Osteocyte (in vitro differentiated cells): ENCODE measurements at regions not wholly inside any gene's neighbourhood (a gene's known extent, or its start where the extent isn't known, plus 50 kb on each side); places are given as distances from the start of the nearest gene placed in this dataset.
"Not testable (repeated sequence)": the region's sequence is repeated elsewhere in the genome, so short reads cannot be mapped to it uniquely, and the experiment has no call there.

ENCODE experiments used
- DNase-seq: peaks from one replicate; pipeline ENCODE4 v3.0.0; 2021; ENCODE audit warnings: mixed read lengths; ENCODE audit not compliant: unreplicated experiment; ENCODE audit errors: extremely low spot score
- H3K27ac Mint-ChIP-seq: one replicate; pipeline ENCODE4 v1.8.0; 2021; ENCODE audit warnings: mild to moderate bottlenecking, mixed read lengths; ENCODE audit not compliant: unreplicated experiment
- H3K27me3 Mint-ChIP-seq: one replicate; pipeline ENCODE4 v1.8.0; 2021; ENCODE audit warnings: mixed read lengths; ENCODE audit not compliant: unreplicated experiment
- H3K36me3 Mint-ChIP-seq: one replicate; pipeline ENCODE4 v1.8.0; 2021; ENCODE audit warnings: mixed read lengths; ENCODE audit not compliant: unreplicated experiment
- H3K4me1 Mint-ChIP-seq: one replicate; pipeline ENCODE4 v1.8.0; 2021; ENCODE audit warnings: mixed read lengths; ENCODE audit not compliant: unreplicated experiment
- H3K4me3 Mint-ChIP-seq: one replicate; pipeline ENCODE4 v1.8.0; 2021; ENCODE audit warnings: mild to moderate bottlenecking, moderate library complexity, mixed read lengths; ENCODE audit not compliant: unreplicated experiment
- H3K9me3 Mint-ChIP-seq: one replicate; pipeline ENCODE4 v1.8.0; 2021; ENCODE audit warnings: mixed read lengths; ENCODE audit not compliant: unreplicated experiment
- TF ChIP-seq, protein P1 (sequence below): fragments of 200-600 bp; sonication (generic); IDR thresholded peaks from 2 replicates; pipeline ENCODE4 v1.5.0; 2021; ENCODE audit warnings: antibody characterized with exemption, mild to moderate bottlenecking, moderate library complexity

DNA sequence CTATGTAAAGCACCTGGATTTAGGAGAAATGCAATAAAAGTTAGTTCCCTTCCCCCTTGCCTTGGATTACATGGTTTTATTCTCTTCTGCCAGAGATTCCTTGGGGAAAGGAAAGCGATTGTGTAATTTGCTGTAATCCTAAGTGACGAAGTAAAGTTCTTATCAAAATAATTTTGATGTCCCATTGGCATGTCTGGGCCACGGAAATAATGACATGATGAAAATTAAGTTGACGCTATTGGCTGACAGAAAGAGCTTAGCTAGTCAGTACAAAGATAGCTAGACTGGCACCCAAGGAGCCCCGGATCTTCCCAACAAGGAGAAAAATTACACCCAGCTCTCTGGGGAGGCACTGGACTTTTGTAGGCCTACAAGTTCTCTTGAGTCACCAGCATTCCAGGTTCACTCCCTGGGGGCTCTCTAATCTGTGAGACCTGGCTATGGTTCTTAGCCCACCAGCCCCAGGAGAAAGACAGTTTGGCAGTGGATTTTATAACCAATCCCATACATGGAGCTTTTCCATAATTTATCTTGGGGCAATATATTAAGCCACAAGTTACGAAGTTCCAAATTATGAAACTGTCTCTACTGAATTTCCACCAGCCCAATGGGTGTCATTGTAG lies 59.9 kb downstream of the FOXA2 start:
- peak; percentile 46 for DNase-seq
- H3K9me3 Mint-ChIP-seq = no peaks in the 10 kb centered on the region
- H3K27ac Mint-ChIP-seq = no peak overlapping the region
- H3K27me3 Mint-ChIP-seq = peaks cover 3% of the 10 kb centered on the region
- H3K4me3 Mint-ChIP-seq = no peak overlapping the region
- TF ChIP-seq, protein P1, sequence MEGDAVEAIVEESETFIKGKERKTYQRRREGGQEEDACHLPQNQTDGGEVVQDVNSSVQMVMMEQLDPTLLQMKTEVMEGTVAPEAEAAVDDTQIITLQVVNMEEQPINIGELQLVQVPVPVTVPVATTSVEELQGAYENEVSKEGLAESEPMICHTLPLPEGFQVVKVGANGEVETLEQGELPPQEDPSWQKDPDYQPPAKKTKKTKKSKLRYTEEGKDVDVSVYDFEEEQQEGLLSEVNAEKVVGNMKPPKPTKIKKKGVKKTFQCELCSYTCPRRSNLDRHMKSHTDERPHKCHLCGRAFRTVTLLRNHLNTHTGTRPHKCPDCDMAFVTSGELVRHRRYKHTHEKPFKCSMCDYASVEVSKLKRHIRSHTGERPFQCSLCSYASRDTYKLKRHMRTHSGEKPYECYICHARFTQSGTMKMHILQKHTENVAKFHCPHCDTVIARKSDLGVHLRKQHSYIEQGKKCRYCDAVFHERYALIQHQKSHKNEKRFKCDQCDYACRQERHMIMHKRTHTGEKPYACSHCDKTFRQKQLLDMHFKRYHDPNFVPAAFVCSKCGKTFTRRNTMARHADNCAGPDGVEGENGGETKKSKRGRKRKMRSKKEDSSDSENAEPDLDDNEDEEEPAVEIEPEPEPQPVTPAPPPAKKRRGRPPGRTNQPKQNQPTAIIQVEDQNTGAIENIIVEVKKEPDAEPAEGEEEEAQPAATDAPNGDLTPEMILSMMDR = no peak
- no peaks in the 10 kb centered on the region for H3K36me3 Mint-ChIP-seq
- no peaks in the 10 kb centered on the region for H3K4me1 Mint-ChIP-seq

DNA sequence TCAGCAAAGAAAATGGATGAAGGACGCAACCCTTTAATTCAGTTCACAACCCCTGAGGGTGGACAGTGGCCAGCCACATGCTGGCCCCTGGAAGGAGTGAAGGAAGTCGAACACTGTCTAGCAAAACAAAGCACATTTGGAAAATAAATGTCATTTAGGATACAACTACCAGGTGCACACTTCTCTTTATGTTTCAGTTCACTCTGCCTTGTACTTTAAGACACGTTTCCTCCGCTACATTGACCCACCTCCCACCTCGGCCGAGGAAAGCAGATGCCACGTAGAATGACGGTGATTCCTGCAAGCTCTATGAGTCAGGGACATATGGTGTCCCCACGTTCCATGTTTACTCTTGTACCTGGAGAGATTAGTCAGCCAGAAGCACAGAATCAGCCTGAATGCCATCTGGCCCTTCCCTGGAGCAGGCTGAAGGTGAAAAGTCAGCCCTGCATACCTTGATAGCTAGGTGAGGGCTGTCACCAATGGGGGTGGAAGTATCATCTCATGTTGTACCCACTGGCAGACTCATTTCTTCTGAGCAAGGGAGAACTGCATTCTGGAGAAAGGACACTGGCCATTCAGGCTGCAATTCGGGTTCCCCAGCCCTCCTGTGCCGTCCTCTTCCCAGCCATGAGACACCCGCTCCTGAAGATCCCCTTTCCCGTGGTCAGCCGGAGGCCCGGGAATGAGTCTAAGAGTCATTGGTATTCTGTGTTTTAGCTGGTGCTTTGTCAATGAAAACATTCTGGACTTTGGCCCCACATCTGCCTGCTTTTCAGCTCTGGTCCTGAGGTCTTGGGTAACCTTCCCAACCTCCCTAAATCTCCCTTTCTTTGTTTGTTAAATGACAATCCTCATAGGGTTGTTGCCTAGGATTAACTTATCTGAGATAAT lies 60.6 kb downstream of the FOXA2 start:
- Mint-ChIP-seq H3K4me3 (no peak overlapping the region), H3K9me3 (no peaks in the 10 kb centered on the region), H3K36me3 (no peaks in the 10 kb centered on the region), H3K27me3 (no peaks in the 10 kb centered on the region), H3K27ac (no peak overlapping the region), H3K4me1 (no peaks in the 10 kb centered on the region)
- peak; percentile 69 for DNase-seq
- TF ChIP-seq, protein P1 = no peak

DNA sequence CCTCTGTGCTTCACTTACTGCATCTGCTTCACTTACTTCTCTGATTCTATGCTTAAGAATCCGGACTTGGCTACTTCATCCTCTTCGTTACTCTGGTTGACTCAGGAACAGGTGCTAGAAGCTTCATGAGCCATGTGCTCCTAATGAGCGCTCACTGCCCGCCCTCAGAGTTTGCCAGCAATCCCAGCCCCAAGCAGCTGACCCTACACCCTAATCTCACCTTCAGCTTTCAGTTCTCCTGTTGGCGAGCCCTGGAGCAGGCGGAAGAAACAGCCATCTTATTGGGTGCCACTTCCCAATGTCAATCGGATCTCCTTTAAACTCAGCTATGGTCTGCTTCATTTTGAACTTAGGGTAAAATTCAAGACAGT lies 61.3 kb downstream of the FOXA2 start:
- Mint-ChIP-seq H3K27me3 (no peaks in the 10 kb centered on the region), H3K27ac (no peak overlapping the region), H3K4me1 (no peaks in the 10 kb centered on the region), H3K9me3 (no peaks in the 10 kb centered on the region), H3K36me3 (no peaks in the 10 kb centered on the region), H3K4me3 (no peak overlapping the region)
- no peak for DNase-seq
- TF ChIP-seq, protein P1 = no peak

DNA sequence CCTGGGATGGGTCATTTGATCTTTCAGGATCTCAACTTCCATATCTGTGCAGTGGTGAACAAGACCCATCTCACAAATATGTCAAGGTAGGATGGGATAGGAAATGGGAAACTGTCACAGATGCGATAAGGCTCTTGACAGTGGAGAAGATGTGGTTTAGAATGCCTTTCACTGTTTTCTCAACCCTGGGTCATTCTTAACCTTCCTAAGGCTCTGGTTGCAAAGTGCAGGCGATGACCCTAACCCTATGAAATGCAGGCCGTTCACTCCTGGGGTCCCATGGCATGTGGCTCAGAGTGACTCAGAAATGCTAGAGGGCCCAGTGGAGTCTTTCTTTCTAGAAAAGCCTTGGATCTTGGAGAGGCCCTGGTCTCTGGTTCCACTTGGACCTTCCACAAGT lies 61.7 kb downstream of the FOXA2 start:
- no peak for DNase-seq
- no peak overlapping the region for H3K4me3 Mint-ChIP-seq
- H3K27me3 Mint-ChIP-seq = no peaks in the 10 kb centered on the region
- H3K27ac Mint-ChIP-seq = no peak overlapping the region
- TF ChIP-seq, protein P1 = no peak
- no peaks in the 10 kb centered on the region for H3K4me1 Mint-ChIP-seq
- no peaks in the 10 kb centered on the region for H3K9me3 Mint-ChIP-seq
- no peaks in the 10 kb centered on the region for H3K36me3 Mint-ChIP-seq

DNA sequence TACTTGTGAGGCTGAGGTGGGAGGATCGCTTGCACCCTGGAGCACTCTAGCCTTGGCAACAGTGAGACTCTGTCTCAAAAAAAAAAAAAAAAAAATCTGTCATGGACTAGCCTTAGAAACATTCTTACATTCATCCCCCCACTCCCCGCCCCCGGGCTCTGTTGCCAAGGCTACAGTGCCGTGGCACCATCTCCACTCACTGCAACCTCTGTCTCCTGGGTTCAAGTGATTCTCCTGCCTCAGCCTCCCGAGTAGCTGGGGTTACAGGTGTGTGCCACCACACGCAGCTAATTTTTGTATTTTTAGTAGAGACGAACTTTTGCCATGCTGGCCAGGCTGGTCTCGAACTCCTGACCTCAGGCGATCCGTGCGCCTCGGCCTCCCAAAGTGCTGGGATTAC lies 62.4 kb downstream of the FOXA2 start:
- not testable (repeated sequence) for H3K27me3 Mint-ChIP-seq, H3K36me3 Mint-ChIP-seq, DNase-seq, H3K4me1 Mint-ChIP-seq, H3K27ac Mint-ChIP-seq, H3K4me3 Mint-ChIP-seq, H3K9me3 Mint-ChIP-seq
